ENCODE measurements at regions not wholly inside any gene's neighbourhood (a gene's known extent, or its start where the extent isn't known, plus 50 kb on each side); places are given as distances from the start of the nearest gene placed in this dataset.
"Not testable (repeated sequence)": the region's sequence is repeated elsewhere in the genome, so short reads cannot be mapped to it uniquely, and the experiment has no call there.

DNA sequence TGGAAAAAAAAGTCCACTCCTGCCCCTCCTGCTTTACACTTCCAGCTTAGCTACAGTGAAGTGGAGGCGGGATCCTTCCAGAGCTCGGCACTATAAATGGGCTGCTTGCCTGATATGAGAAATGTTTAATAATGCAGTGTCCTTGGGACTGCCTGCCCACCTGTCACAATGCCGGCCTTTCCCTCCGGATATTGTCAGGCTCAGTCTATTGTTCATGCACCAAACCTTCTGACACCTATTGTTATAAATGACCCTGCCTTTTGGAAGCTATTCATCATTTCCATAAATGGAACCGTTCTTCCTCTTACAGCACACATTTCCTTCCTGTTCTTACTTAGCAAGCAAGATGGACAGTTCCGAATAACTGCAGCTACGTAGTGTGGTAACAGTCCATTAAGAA is 146.3 kb downstream of the DMAC1 start:
- Histone ChIP-seq H3K9me3 (no peaks in the 10 kb centered on the region), H3K27ac (no peak overlapping the region), H3K4me3 (no peak overlapping the region), H3K27me3 (no peaks in the 10 kb centered on the region), H3K36me3 (no peaks in the 10 kb centered on the region), H3K4me1 (no peaks in the 10 kb centered on the region)
- TF ChIP-seq, protein P1, sequence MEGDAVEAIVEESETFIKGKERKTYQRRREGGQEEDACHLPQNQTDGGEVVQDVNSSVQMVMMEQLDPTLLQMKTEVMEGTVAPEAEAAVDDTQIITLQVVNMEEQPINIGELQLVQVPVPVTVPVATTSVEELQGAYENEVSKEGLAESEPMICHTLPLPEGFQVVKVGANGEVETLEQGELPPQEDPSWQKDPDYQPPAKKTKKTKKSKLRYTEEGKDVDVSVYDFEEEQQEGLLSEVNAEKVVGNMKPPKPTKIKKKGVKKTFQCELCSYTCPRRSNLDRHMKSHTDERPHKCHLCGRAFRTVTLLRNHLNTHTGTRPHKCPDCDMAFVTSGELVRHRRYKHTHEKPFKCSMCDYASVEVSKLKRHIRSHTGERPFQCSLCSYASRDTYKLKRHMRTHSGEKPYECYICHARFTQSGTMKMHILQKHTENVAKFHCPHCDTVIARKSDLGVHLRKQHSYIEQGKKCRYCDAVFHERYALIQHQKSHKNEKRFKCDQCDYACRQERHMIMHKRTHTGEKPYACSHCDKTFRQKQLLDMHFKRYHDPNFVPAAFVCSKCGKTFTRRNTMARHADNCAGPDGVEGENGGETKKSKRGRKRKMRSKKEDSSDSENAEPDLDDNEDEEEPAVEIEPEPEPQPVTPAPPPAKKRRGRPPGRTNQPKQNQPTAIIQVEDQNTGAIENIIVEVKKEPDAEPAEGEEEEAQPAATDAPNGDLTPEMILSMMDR (IDR thresholded peaks at IDR 0.05) = no peak
- DNase-seq (ENCODE audit: low spot score) = no peak

DNA sequence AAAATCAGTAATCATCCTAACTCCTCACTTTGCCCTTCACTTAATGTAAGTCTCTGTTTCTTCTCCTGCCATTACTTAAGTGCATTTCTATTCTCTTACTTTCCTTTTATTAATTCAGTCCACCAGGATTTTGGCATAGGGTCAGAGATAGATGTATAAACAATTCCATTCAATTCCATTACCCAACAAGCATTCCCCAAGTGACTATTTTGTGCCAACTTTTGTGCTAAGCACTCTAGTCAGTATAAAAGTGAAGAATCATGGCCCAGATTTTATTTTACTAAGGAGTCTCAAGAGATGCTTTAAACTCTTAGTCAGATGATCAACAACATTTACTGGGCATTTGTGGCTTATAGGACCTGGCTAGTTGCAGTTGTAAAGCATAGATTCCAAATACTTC is 159.3 kb downstream of the DMAC1 start:
- Histone ChIP-seq H3K36me3 (no peaks in the 10 kb centered on the region), H3K9me3 (peaks cover 0 to 16% of the 10 kb centered on the region in 2 donors)
- TF ChIP-seq, protein P1 (IDR thresholded peaks at IDR 0.05) = no peak

DNA sequence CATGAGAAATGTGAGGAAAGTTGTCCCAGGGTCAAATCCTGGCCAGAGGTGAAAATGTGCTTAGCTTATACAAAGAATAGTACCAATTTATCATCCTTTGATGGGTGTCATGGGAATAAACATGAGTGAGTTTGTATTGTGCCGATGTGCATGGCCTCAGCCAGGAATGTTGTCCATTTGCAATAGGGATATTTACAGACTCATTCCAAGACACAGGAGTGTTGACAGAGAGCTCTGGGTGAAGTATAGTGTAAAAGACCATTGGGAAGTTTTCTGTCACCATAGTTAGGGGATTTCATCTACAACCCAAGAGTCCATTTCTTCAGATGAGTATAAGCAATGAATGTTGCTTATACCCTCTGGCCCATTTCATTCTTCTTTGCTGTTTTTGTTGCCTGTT is 160.1 kb downstream of the DMAC1 start:
- no peak overlapping the region for H3K4me3 ChIP-seq
- H3K4me1 ChIP-seq = no peaks in the 10 kb centered on the region
- H3K36me3 ChIP-seq = no peaks in the 10 kb centered on the region
- no peak for DNase-seq (ENCODE audit: low spot score)
- TF ChIP-seq, protein P1 (IDR thresholded peaks at IDR 0.05) = no peak
- no peak overlapping the region for H3K27ac ChIP-seq
- no peaks in the 10 kb centered on the region for H3K27me3 ChIP-seq
- H3K9me3 ChIP-seq = peaks cover 0 to 10% of the 10 kb centered on the region in 2 donors

More for the DNA sequence above, 159.3 kb downstream of the DMAC1 start:
- Histone ChIP-seq H3K27me3 (no peaks in the 10 kb centered on the region), H3K27ac (no peak overlapping the region), H3K4me1 (no peaks in the 10 kb centered on the region), H3K4me3 (no peak overlapping the region)
- no peak for DNase-seq (ENCODE audit: low spot score)

DNA sequence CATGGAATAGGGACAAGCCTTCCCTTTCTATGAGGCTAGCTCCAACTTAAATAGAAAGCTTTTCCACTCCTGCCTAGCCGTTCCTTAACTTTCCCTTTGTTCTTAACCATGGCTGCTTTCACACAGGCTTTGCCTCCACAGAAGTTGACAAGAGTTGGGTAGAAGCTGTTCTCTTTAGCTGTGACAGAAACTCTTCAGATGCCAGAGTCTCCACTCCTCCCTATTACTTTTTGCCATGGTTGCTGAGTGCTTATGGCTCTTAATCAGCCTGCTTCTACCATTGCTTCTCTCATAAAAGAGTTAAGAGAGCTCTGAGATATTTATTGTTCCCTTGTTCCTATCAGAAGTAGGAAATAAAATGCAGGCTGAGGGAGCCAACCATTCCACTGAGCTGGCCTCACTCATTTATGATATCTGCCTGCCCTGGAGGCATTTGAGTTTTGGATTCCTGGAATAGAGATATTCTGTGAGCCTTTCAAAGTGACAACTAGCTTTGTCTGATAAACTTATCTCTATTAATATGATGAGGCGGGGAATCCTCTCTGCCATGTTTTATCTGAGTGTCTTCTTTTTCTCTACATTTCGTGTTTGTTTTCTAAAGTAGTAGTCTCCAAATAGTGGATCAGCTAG is 162.6 kb downstream of the DMAC1 start:
- H3K4me3 ChIP-seq = no peak overlapping the region
- H3K4me1 ChIP-seq = no peaks in the 10 kb centered on the region
- no peak overlapping the region for H3K27ac ChIP-seq
- TF ChIP-seq, protein P1 (IDR thresholded peaks at IDR 0.05) = no peak
- no peak for DNase-seq (ENCODE audit: low spot score)
- no peaks in the 10 kb centered on the region for H3K36me3 ChIP-seq
- H3K27me3 ChIP-seq = no peaks in the 10 kb centered on the region
- no peaks in the 10 kb centered on the region for H3K9me3 ChIP-seq

DNA sequence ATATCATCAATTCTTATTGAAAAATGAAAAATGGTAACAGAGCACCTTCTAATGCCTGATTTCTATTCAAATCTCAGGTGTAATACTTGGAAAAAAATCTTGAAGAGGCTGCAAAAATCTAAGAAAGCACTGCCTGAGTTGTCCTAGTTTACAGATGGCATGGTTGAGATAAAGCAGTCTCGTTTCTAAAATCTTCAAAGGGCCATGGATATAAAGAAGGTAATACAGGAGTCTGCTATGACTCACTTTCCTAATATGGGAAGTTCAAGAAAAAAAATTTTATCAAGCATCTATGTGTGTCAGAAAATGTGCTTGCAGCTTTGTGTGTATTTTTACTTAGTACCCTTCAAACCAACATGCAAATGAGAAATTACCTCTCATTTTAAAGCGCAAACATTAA is 163.3 kb downstream of the DMAC1 start:
- no peak for DNase-seq (ENCODE audit: low spot score)
- Histone ChIP-seq H3K36me3 (no peaks in the 10 kb centered on the region), H3K4me1 (no peaks in the 10 kb centered on the region), H3K27me3 (no peaks in the 10 kb centered on the region), H3K4me3 (no peak overlapping the region), H3K27ac (no peak overlapping the region), H3K9me3 (no peaks in the 10 kb centered on the region)
- TF ChIP-seq, protein P1 (IDR thresholded peaks at IDR 0.05) = no peak

DNA sequence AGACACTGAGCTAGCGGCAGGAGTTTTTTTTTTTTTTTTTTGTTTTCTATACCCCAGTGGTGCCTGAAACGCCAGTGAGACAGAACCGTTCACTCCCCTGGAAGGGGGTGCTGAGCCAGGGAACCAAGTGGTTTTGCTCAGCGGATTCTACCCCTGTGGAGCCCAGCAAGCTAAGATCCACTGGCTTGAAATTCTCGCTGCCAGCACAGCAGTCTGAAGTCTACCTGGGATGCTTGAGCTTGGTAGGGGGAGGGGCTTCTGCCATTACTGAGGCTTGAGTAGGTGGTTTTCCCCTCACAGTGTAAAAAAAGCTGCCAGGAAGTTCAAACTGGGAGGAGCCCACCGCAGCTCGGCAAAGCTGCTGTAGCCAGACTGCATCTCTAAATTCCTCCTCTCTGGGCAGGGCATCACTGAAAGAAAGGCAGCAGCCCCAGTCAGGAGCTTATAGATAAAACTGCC is 173.0 kb downstream of the DMAC1 start:
- H3K4me1 ChIP-seq; H3K4me3 ChIP-seq; H3K36me3 ChIP-seq; H3K9me3 ChIP-seq; H3K27ac ChIP-seq; DNase-seq (ENCODE audit: low spot score); H3K27me3 ChIP-seq: not testable (repeated sequence)
